Activated CD4-positive, alpha-beta T cell treated with anti-CD3 and anti-CD28 coated beads, Interleukin-2, amount 50 U/mL, for 24 hours (primary cell): ENCODE measurements at regions not wholly inside any gene's neighbourhood (a gene's known extent, or its start where the extent isn't known, plus 50 kb on each side); places are given as distances from the start of the nearest gene placed in this dataset.

Experiments
- DNase-seq, 2 donors: peaks; one replicate each; pipeline ENCODE4 v3.0.0-alpha.2; 2020; ENCODE audit warnings: low read depth in 1 of 2, low spot score in 1 of 2

- no peak for DNase-seq
Observed at GRCh38 chr13:40376296-40376849, 290.1 kb downstream of the FOXO1 start.

GRCh38 chr13:40376867-40377535 lies 289.4 kb downstream of the FOXO1 start:
- DNase-seq, result no peak

GRCh38 chr13:40377783-40378182 lies 288.7 kb downstream of the FOXO1 start:
- DNase-seq, result peak in 1 of 2 donors; percentile 48

- DNase-seq, result no peak
Observed at GRCh38 chr13:40379196-40379595, 287.2 kb downstream of the FOXO1 start.

DNA sequence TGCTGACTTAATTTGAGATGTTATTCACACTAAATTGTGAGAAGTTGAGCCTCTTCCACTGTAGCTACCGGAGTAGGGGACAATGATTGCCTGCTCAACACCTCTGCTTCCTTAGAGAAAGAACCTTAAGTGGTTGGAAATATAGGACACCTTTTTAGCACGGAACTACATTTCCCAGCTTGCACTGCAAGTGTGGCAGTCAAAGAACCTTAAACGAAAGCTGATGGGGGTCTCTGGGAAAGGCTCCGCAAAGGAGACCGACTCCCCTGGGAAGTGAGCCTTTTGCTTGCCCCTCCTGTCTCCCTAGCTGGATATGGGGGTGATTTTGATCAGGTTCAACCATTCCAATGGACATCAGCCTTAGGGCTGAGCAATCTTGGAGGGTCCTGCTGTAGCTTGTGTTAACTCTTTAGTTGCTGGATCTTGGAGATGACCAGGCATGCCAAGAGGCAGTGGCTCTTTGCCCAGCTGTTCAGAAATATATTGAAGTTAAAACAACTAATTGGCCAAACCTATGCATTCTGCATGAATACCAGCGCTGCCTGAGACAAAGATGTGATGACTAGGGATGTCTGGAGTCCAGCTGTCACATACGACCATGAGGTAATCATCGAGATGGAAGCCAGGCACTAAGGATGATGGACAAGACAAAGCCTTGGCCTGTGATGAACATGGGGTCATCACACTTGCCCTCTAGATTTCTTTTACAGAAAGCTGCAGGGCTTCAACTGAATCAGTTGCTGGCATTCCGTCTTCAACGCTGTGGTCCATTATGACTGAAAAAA lies 286.5 kb downstream of the FOXO1 start:
- no peak for DNase-seq

DNA sequence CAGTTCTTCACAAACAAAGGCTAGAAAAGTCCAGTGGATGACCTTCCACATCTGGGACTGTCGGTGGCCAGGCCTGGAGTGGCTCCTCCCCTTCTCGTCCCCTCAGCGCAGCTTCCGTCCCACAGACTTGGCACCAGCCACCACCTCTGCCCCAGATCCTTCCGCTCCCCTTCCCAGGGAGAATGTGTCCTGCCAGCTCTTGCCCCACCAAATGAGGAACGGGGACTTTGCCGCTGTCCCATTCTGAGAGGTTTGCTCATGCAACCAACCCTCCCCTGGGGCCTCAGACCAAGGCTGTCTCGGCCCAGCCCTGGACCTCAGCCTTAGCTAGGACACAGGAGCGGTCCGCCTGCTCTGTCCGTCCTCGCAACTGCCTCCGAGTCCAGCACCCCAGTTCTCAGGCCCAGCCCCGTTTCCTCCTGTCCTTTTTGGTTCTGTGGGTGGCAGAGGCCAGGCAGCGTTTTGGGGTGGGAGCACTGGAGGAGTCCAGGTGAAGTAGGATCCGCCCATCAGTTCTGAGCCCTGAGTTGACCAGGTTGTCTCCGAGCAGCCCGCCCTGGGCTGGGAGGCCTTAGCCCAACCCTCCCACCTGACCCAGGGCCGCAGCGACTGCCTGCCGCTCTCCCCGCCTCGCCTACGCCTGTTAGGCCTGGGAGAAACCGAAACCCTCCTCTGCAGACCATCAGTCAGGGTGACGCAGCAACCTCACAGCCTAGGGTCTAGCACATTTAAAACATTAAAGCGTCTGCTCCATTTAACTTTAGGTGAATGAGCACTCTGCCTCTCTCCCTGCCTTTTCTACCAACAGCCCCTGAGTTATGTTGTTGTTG lies 284.3 kb downstream of the FOXO1 start:
- DNase-seq, result no peak

DNA sequence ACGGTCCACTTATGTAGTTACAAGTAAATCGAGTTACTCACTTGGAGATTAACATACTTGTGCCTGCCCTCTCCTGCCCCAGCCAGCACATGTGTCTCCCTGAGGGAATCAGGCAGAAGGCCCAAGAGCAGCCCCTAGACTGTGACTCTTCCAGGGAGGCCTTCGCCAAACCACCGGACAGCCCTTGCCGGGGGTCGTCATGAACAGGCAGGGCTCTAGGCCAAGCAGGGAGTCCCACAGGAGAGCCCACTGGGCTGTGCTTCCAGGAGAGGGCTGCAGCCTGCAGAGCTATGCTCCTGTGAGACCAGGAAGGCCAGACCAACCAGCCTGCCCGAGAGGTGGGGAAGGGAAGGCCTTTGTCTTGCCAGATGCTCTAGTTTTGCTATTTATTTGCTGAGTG lies 283.3 kb downstream of the FOXO1 start:
- DNase-seq, result no peak

- no peak for DNase-seq
Observed at GRCh38 chr13:40383885-40384284, 282.6 kb downstream of the FOXO1 start.

GRCh38 chr13:40384976-40385857 lies 281.2 kb downstream of the FOXO1 start:
- DNase-seq, result no peak

DNA sequence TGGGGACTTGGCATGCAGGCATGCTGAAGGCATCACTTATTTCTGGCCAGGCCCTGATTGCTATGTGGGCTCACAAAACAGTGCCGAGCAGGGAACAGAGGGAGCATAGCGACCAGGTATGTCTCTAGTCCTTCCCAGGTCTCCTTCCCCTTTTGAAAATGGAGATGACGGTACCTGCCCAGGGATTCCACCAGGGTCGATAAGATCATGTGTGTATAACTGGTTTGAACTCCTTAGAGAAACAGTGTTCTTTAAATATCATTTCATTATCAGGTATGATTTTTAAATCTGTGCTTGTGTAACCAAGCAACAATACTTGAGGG lies 280.6 kb downstream of the FOXO1 start:
- no peak for DNase-seq

DNA sequence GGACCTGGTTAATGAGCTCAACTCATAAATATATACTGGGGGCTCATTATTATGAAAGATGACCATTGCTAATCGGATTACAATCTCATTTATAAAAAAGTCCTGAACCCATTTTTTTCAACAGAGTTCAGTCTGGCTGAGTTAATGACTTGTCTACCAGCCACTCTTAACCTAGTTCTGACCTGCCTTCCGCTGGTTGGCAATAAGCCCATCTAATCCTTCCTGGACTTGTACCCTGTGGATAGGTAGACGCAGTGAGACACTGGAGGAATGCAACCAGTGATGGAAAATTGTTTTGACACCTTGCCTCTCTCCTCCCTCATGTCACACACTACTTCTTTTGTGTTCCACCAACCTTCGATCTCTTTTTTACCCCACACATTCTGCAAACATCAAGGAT lies 279.9 kb downstream of the FOXO1 start:
- no peak for DNase-seq

DNA sequence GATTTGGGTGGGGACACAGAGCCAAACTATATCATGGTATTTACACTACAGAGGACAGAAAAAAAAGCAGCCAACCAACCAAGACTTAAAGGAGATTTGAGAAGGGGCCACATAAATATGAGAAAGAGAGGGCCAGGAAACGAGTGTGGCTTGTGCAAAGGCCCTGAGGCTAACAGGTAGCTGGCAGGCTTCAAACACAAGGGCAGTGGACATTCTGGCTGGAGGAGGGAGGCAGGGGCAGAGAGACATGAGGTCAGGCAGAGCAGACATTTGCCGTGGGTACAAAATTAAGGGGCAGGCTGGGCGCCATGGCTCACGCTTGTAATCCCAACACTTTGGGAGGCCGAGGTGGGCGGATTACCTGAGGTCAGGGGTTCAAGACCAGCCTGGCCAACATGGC lies 278.7 kb downstream of the FOXO1 start:
- no peak for DNase-seq

GRCh38 chr13:40388617-40389016 lies 277.8 kb downstream of the FOXO1 start:
- DNase-seq, result peak; percentile 44 to 77

GRCh38 chr13:40389081-40389641 lies 277.3 kb downstream of the FOXO1 start:
- DNase-seq, result peak; percentile 13 to 40

DNA sequence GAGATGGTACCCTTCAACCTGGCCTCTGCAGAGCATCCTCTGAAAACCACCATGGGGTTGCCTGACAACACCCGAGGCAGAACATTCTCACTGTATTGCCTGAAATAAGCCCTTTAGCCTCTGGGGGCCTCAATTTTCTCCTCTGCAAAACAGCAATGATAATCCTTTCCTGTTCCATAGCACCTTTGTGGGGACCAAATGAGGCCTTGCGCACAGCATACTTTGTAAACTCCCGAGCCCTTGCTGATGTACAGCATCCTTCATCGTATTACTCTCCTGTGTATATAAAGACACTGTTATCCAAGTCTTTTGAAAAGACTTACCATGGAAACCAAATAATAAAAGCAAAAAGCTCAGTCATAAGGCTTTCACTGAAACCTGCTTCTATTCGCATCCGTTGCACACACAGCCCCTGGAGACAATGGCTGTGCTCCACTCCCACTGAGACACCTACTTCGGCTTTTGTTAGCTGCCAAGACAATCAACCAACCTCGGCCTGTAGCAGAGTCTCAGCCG lies 276.0 kb downstream of the FOXO1 start:
- DNase-seq, result no peak

GRCh38 chr13:40391788-40392187 lies 274.7 kb downstream of the FOXO1 start:
- no peak for DNase-seq

GRCh38 chr13:40394304-40394985 lies 272.0 kb downstream of the FOXO1 start:
- DNase-seq, result no peak

- DNase-seq, result no peak
Observed at GRCh38 chr13:40398065-40398464, 268.4 kb downstream of the FOXO1 start.

DNA sequence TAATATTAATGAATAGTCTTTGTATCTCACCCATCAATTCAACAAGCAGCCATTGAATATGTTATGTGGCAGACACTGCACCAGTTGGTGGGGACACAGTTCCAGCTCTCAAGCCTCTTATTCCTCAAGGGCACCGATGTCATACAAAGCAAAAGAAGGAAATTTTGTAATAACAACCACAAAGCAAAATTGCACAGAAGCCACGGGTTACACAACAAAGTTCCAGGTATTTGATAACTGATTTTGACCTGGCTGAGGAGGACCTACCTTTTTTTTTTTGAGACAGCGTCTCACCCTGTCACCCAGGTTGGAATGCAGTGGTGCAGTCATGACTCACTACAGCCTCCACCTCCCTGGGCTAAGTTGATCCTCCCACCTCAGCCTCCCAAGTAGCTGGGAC lies 266.7 kb downstream of the FOXO1 start:
- DNase-seq, result no peak
